Smooth muscle cell (in vitro differentiated cells): ENCODE measurements at regions not wholly inside any gene's neighbourhood (a gene's known extent, or its start where the extent isn't known, plus 50 kb on each side); places are given as distances from the start of the nearest gene placed in this dataset.
"Not testable (repeated sequence)": the region's sequence is repeated elsewhere in the genome, so short reads cannot be mapped to it uniquely, and the experiment has no call there.

Experiments used
- DNase-seq: peaks from one replicate; lab custom pipeline; 2025; ENCODE audit not compliant: unreplicated experiment; lab: John Stamatoyannopoulos, UW
- H2AFZ ChIP-seq: fragments of 200-600 bp; sonication (generic); 2 replicates; pipeline ENCODE4 v1.6.0; 2016; ENCODE audit warnings: antibody characterized with exemption, low read depth, mild to moderate bottlenecking
- H3F3A ChIP-seq: fragments of 200-600 bp; sonication (generic); 2 replicates; pipeline ENCODE4 v1.6.0; 2017; ENCODE audit warnings: antibody characterized with exemption, low read depth
- H3K27ac ChIP-seq: fragments of 200-600 bp; sonication (generic); 2 replicates; pipeline ENCODE4 v1.5.1; 2016; ENCODE audit warnings: low read depth, mild to moderate bottlenecking
- H3K27me3 ChIP-seq: fragments of 200-600 bp; sonication (generic); 2 replicates; pipeline ENCODE4 v1.6.1; 2016; ENCODE audit warnings: low read depth, mild to moderate bottlenecking
- H3K36me3 ChIP-seq: fragments of 200-600 bp; sonication (generic); 2 replicates; pipeline ENCODE4 v1.5.1; 2016; ENCODE audit warnings: low read depth
- H3K4me1 ChIP-seq: fragments of 200-600 bp; sonication (generic); 2 replicates; pipeline ENCODE4 v1.5.1; 2016; ENCODE audit warnings: low read depth
- H3K4me2 ChIP-seq: fragments of 200-600 bp; sonication (generic); 2 replicates; pipeline ENCODE4 v1.6.0; 2016; ENCODE audit warnings: mild to moderate bottlenecking
- H3K4me3 ChIP-seq: fragments of 200-600 bp; sonication (generic); 2 replicates; pipeline ENCODE4 v1.5.1; 2016; ENCODE audit warnings: mild to moderate bottlenecking
- H3K79me2 ChIP-seq: fragments of 200-600 bp; sonication (generic); 2 replicates; pipeline ENCODE4 v1.6.0; 2016; ENCODE audit warnings: low read depth, mild to moderate bottlenecking
- H3K9ac ChIP-seq: fragments of 200-600 bp; sonication (generic); 2 replicates; pipeline ENCODE4 v1.6.0; 2016; ENCODE audit warnings: low read depth
- H3K9me3 ChIP-seq: fragments of 200-600 bp; sonication (generic); replicated peaks from 2 replicates; pipeline ENCODE4 v1.5.1; 2016; ENCODE audit warnings: low read depth
- H4K20me1 ChIP-seq: fragments of 200-600 bp; sonication (generic); 2 replicates; pipeline ENCODE4 v1.6.0; 2016; ENCODE audit warnings: low read depth
- CTCF ChIP-seq: fragments of 200-600 bp; sonication (generic); IDR thresholded peaks from 2 replicates; pipeline ENCODE4 v1.5.1; 2017; ENCODE audit warnings: borderline replicate concordance, mild to moderate bottlenecking, antibody characterized with exemption; ENCODE audit not compliant: insufficient read depth, poor library complexity, severe bottlenecking
- WGBS: methylation state at CpG from one replicate; pipeline ENCODE4 v1.1.7; 2016; ENCODE audit warnings: low lambda C conversion rate; 5-methylcytosine and 5-hydroxymethylcytosine counted together

- H3K27ac ChIP-seq: no peak overlapping the region
- H3K4me2 ChIP-seq: no peak overlapping the region
- H3K27me3 ChIP-seq: no peaks in the 10 kb centered on the region
- H3K36me3 ChIP-seq: no peaks in the 10 kb centered on the region
- no peak for TF ChIP-seq CTCF
- no peak overlapping the region for H3K9ac ChIP-seq
- no peak for DNase-seq
- no peaks in the 10 kb centered on the region for H3K4me1 ChIP-seq
- H3K79me2 ChIP-seq: no peaks in the 10 kb centered on the region
- no peak overlapping the region for H3K4me3 ChIP-seq
- H4K20me1 ChIP-seq: no peaks in the 10 kb centered on the region
- H2AFZ ChIP-seq: no peak overlapping the region
- no peaks in the 10 kb centered on the region for H3F3A ChIP-seq
- 99% methylated on average over 3 of the region's 3 CpGs for WGBS
- H3K9me3 ChIP-seq: no peaks in the 10 kb centered on the region
Observed at GRCh38 chr2:150669492-150669891, 182.0 kb upstream of the RND3 start.

GRCh38 chr2:150667039-150667438, 179.6 kb upstream of the RND3 start:
- not testable (repeated sequence) for H3K27me3 ChIP-seq, H3K9me3 ChIP-seq, H3K79me2 ChIP-seq, H3K4me1 ChIP-seq, DNase-seq, H3K4me3 ChIP-seq, H4K20me1 ChIP-seq, H3K36me3 ChIP-seq, H3F3A ChIP-seq, H3K27ac ChIP-seq, H3K9ac ChIP-seq, H3K4me2 ChIP-seq
- H2AFZ ChIP-seq: peak overlapping the region; percentile 11

GRCh38 chr2:150663143-150663542, 175.7 kb upstream of the RND3 start:
- TF ChIP-seq CTCF: no peak
- no peaks in the 10 kb centered on the region for H3K4me1 ChIP-seq

GRCh38 chr2:150656002-150656401, 168.5 kb upstream of the RND3 start:
- Histone ChIP-seq H3K4me3 (no peak overlapping the region), H3K4me1 (no peaks in the 10 kb centered on the region), H2AFZ (no peak overlapping the region), H3K4me2 (no peak overlapping the region), H3K27ac (no peak overlapping the region), H3K9ac (no peak overlapping the region), H3F3A (no peaks in the 10 kb centered on the region), H3K27me3 (no peaks in the 10 kb centered on the region), H3K79me2 (no peaks in the 10 kb centered on the region), H3K9me3 (no peaks in the 10 kb centered on the region), H4K20me1 (no peaks in the 10 kb centered on the region), H3K36me3 (no peaks in the 10 kb centered on the region)
- DNase-seq: no peak
- 93% methylated on average over 2 of the region's 2 CpGs for WGBS
- TF ChIP-seq CTCF: no peak

More at GRCh38 chr2:150663143-150663542, 175.7 kb upstream of the RND3 start:
- H3K9me3 ChIP-seq: no peaks in the 10 kb centered on the region
- H3K4me2 ChIP-seq: no peak overlapping the region
- H3K9ac ChIP-seq: no peak overlapping the region
- no peak overlapping the region for H3K4me3 ChIP-seq
- no peak for DNase-seq
- H4K20me1 ChIP-seq: no peaks in the 10 kb centered on the region
- no peaks in the 10 kb centered on the region for H3F3A ChIP-seq
- WGBS: 32% methylated on average over 1 of the region's 1 CpG
- no peak overlapping the region for H2AFZ ChIP-seq
- peak overlapping the region; percentile 63 for H3K27ac ChIP-seq
- no peaks in the 10 kb centered on the region for H3K79me2 ChIP-seq
- no peaks in the 10 kb centered on the region for H3K36me3 ChIP-seq
- no peaks in the 10 kb centered on the region for H3K27me3 ChIP-seq
